GM12865 (cell line): ENCODE measurements at regions not wholly inside any gene's neighbourhood (a gene's known extent, or its start where the extent isn't known, plus 50 kb on each side); places are given as distances from the start of the nearest gene placed in this dataset.

Experiments
- DNase-seq: peaks from one replicate; pipeline ENCODE4 v3.0.0; 2010; ENCODE audit warnings: low read depth
- H3K4me3 ChIP-seq: 2 replicates; pipeline ENCODE4 v1.5.1; 2011; ENCODE audit warnings: mild to moderate bottlenecking, low read depth, low read length, control low read depth
- CTCF ChIP-seq: IDR thresholded peaks from 2 replicates; pipeline ENCODE4 v1.5.1; 2011; ENCODE audit warnings: low read length, control low read depth, low read depth, inconsistent platforms; ENCODE audit not compliant: insufficient read depth; ENCODE audit errors: missing control alignments

- H3K4me3 ChIP-seq = no peak overlapping the region
- TF ChIP-seq CTCF = no peak
- DNase-seq = no peak
Measured at GRCh38 chr3:80007522-80007921, 239.7 kb upstream of the ROBO1 start.

GRCh38 chr3:80006315-80006714 is 238.5 kb upstream of the ROBO1 start:
- DNase-seq = no peak
- TF ChIP-seq CTCF = no peak
- no peak overlapping the region for H3K4me3 ChIP-seq

GRCh38 chr3:80000022-80000421 is 232.2 kb upstream of the ROBO1 start:
- DNase-seq = no peak
- TF ChIP-seq CTCF = no peak
- H3K4me3 ChIP-seq = no peak overlapping the region

GRCh38 chr3:79994397-79994796 is 226.6 kb upstream of the ROBO1 start:
- no peak for DNase-seq
- no peak overlapping the region for H3K4me3 ChIP-seq
- TF ChIP-seq CTCF = no peak

- no peak overlapping the region for H3K4me3 ChIP-seq
- no peak for DNase-seq
- TF ChIP-seq CTCF = no peak
Measured at GRCh38 chr3:79986338-79986737, 218.5 kb upstream of the ROBO1 start.

- no peak for DNase-seq
- no peak overlapping the region for H3K4me3 ChIP-seq
- no peak for TF ChIP-seq CTCF
Measured at GRCh38 chr3:79985816-79986215, 218.0 kb upstream of the ROBO1 start.

GRCh38 chr3:79983118-79983517 is 215.3 kb upstream of the ROBO1 start:
- H3K4me3 ChIP-seq = no peak overlapping the region
- TF ChIP-seq CTCF = no peak
- no peak for DNase-seq
